Activated naive CD8-positive, alpha-beta T cell treated with anti-CD3 and anti-CD28 coated beads, Interleukin-2, amount 50 U/mL, for 24 hours (primary cell): ENCODE measurements at regions not wholly inside any gene's neighbourhood (a gene's known extent, or its start where the extent isn't known, plus 50 kb on each side); places are given as distances from the start of the nearest gene placed in this dataset.
"Not testable (repeated sequence)": the region's sequence is repeated elsewhere in the genome, so short reads cannot be mapped to it uniquely, and the experiment has no call there.

Experiments used
- ATAC-seq: fragments of 150-1000 bp; cut with Tn5 transposase; one replicate; pipeline ENCODE4 v1.10.0; 2021
- DNase-seq: peaks from one replicate; pipeline ENCODE4 v3.0.0; 2021
- H3K27ac Mint-ChIP-seq: one replicate; pipeline ENCODE4 v1.8.0; 2021; ENCODE audit warnings: mild to moderate bottlenecking, mixed read lengths
- H3K27me3 Mint-ChIP-seq: one replicate; pipeline ENCODE4 v1.8.0; 2021; ENCODE audit warnings: mixed read lengths
- H3K36me3 Mint-ChIP-seq: one replicate; pipeline ENCODE4 v1.8.0; 2021; ENCODE audit warnings: low read depth, mixed read lengths
- H3K4me1 Mint-ChIP-seq: one replicate; pipeline ENCODE4 v1.8.0; 2021; ENCODE audit warnings: mixed read lengths
- H3K4me3 Mint-ChIP-seq: one replicate; pipeline ENCODE4 v1.8.0; 2021; ENCODE audit warnings: mild to moderate bottlenecking, moderate library complexity, mixed read lengths
- H3K9me3 Mint-ChIP-seq: one replicate; pipeline ENCODE4 v1.8.0; 2021; ENCODE audit warnings: mixed read lengths

DNA sequence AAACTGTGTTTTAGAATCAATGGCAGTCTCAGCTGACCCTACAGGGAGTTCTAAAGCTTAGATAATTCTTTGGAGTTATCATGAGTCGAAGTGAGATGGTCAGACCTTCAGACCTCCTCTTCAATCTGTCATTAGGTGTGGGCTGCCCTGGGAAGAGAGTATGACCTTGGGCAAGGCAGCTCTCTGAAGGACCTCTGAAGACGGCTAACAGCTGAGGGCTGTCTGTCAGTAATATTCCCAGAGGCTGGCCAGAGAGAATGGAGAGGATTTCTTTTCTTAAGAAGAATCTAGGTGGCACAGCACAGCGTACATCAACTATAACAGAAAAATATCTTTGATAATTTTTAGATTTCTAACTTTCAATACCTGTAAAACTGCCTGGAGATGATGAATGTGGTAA, 379.4 kb downstream of the ZNF674 start:
- Mint-ChIP-seq H3K36me3 (no peaks in the 10 kb centered on the region), H3K27ac (no peak overlapping the region), H3K4me3 (no peak overlapping the region), H3K27me3 (peaks cover 4% of the 10 kb centered on the region), H3K4me1 (peaks cover 5% of the 10 kb centered on the region), H3K9me3 (no peaks in the 10 kb centered on the region)
- ATAC-seq: no peak
- DNase-seq: no peak

DNA sequence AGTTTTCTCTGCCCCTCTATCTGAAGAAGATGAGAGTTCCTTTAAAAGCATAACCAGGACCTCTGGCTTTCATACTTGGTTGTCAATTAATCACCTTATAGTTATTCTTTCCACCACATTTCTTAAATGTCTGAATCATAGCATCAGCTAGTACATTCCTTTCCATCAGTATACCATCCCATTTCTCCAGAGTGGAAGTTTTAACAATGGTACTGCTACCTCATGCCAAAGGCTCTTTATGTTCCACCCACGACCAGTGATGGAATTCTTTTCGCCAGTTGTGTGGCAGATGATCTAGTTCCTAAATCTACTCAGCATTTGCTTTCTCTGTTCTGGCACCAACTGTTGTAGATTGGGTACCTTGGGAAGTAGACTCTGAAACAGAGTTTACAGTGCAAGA, 379.8 kb downstream of the ZNF674 start:
- ATAC-seq (no peak), DNase-seq (no peak)
- Mint-ChIP-seq H3K36me3 (no peaks in the 10 kb centered on the region), H3K27me3 (peaks cover 4% of the 10 kb centered on the region), H3K27ac (no peak overlapping the region), H3K4me1 (peaks cover 5% of the 10 kb centered on the region), H3K9me3 (no peaks in the 10 kb centered on the region), H3K4me3 (no peak overlapping the region)

DNA sequence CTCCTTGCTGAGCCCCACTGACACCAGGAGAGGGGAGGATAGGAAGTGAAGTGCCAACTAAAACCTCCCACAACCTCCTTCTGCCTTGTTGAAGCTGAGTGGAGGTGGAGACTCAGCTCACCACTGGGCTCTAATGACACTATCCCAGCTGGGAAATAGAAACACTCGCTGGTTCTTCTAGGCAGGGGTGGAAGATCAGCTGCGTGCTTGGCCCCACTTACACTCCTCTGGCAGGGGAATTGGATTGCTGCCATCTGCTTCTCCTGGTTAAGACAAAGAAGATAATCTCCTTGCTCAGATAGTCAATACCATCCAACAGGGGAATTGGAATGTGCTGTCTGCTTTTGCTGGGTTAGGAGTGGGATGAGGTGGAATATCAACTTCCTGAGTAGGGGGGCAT, 392.5 kb downstream of the ZNF674 start:
- Mint-ChIP-seq H3K36me3 (no peaks in the 10 kb centered on the region), H3K27me3 (no peaks in the 10 kb centered on the region), H3K9me3 (peaks cover 7% of the 10 kb centered on the region), H3K4me1 (no peaks in the 10 kb centered on the region), H3K27ac (no peak overlapping the region), H3K4me3 (no peak overlapping the region)
- DNase-seq (no peak), ATAC-seq (no peak)

DNA sequence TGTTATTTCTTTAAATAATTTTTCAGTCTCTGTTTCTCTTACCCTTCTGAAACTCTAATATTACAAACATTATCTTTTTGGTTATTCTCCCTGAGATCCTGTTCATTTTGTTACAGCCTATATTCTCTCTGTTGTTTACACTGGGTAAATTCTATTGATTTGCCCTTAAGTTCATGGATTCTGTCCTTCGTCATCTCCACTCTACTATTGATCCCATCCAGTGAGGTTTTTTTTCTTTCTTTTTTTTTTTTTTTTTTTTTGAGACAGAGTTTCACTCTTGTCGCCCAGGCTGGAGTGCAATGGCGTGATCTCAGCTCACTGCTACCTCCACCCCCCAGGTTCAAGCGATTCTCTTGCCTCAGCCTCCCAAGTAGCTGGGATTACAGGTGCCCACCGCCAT, 393.9 kb downstream of the ZNF674 start:
- H3K27me3 Mint-ChIP-seq, H3K4me3 Mint-ChIP-seq, H3K4me1 Mint-ChIP-seq, DNase-seq, ATAC-seq, H3K9me3 Mint-ChIP-seq, H3K27ac Mint-ChIP-seq, H3K36me3 Mint-ChIP-seq: not testable (repeated sequence)

DNA sequence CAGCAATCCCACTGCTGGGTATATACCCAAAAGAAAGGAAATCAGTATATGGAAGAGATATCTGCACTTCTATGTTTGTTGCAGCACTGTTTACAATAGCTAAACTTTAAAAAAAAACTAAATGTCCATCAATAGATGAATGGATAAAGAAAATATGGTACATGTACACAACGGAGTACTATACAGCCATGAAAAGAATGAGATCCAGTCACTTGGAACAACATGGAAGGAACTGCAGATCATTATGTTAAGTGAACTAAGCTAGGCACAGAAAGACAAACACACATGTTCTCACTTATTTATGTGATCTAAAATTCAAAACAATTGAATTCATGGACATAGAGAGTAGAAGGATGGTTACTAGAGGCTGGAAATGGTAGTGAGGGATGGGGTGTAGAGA, 400.7 kb downstream of the ZNF674 start:
- DNase-seq (no peak), ATAC-seq (no peak)
- Mint-ChIP-seq H3K36me3 (no peaks in the 10 kb centered on the region), H3K27ac (no peak overlapping the region), H3K9me3 (peaks cover 9% of the 10 kb centered on the region), H3K27me3 (no peaks in the 10 kb centered on the region), H3K4me3 (no peak overlapping the region), H3K4me1 (peaks cover 12% of the 10 kb centered on the region)

DNA sequence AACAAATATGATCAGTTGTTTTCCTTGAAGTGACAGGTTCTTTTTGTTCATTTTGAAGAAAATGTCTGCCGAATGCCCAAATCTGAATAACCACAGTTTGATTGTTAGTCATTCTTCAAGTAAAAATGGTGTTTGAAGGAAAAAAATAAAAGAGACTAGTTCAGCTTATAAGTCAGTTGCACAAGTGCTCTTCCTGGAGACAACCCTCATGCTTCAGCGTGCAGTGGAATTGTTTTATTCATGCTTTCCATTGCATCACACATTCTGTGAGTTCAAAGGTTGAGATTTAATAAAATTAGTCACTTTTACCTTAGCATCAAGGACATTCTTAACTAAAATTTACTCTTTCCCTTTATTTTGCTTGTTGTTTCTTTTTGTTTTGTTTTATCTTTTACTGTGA, 404.9 kb downstream of the ZNF674 start:
- no peak for ATAC-seq
- no peaks in the 10 kb centered on the region for H3K27me3 Mint-ChIP-seq
- H3K4me1 Mint-ChIP-seq: peaks cover 16% of the 10 kb centered on the region
- H3K4me3 Mint-ChIP-seq: no peak overlapping the region
- peak overlapping the region; percentile 22 for H3K27ac Mint-ChIP-seq
- peaks cover 9% of the 10 kb centered on the region for H3K9me3 Mint-ChIP-seq
- no peak for DNase-seq
- no peaks in the 10 kb centered on the region for H3K36me3 Mint-ChIP-seq

DNA sequence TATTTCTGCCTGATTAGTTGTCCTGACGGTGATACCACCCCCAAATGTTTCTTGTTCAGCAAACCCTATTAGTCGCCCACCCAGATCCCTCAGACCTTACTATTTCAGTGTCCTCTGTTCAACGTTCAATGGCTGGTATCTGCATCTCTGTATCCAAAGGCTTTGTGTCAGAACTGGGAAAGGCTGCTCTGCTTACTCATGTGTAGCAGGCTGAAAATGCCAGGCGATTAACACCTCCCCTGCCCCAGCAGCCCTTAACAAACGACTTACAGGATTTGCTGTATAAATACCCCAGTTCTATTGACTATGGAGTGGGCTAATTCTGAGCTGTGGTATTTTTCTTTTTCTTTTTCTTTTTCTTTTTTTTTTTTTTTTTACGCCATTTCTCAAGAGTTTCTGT, 415.0 kb downstream of the ZNF674 start:
- H3K27me3 Mint-ChIP-seq: no peaks in the 10 kb centered on the region
- H3K9me3 Mint-ChIP-seq: no peaks in the 10 kb centered on the region
- ATAC-seq: no peak
- H3K36me3 Mint-ChIP-seq: no peaks in the 10 kb centered on the region
- H3K4me1 Mint-ChIP-seq: peaks cover 7% of the 10 kb centered on the region
- H3K4me3 Mint-ChIP-seq: no peak overlapping the region
- H3K27ac Mint-ChIP-seq: no peak overlapping the region
- DNase-seq: no peak

DNA sequence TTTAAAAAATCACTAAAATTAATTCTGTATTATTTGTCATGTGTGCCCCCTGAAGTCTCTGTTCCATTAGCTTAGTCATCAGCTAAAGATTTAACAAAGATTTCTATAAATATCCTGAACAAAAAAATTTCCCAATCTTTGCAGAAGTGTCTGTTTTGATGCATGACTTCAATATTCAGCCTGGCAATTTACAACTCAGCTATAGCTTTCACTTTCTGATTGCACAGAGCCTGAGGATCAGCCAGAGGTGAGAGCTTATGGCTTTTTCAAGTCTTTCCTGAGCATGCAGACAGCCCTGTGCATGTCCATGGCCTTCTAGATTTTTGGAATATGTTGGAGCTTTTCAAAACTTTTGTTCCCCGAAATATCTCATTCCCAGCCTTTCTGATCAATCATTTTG, 420.1 kb downstream of the ZNF674 start:
- DNase-seq: no peak
- H3K27me3 Mint-ChIP-seq: no peaks in the 10 kb centered on the region
- H3K36me3 Mint-ChIP-seq: no peaks in the 10 kb centered on the region

DNA sequence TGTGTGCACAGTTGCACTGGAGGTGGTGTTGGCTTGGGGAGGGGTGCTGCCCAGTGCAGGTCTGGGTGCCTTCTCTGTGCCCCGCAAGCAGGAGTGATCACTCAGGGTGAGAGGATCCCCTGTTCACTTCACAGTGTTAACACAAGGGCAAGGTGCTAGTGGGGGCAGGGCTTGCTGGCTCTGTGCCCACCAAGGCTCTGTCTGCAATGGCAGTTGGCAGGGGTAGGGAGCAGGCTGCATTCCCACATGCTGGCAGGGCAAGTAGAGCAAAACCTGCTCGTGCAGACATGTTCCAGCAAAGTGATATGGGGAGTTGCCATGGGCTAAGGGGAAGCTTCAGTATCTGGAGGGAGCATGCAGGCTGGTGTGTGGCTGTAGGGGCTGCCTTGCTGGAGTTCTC, 428.0 kb downstream of the ZNF674 start:
- Mint-ChIP-seq H3K27ac (no peak overlapping the region), H3K4me3 (no peak overlapping the region), H3K36me3 (no peaks in the 10 kb centered on the region), H3K27me3 (peaks cover 1% of the 10 kb centered on the region), H3K4me1 (no peaks in the 10 kb centered on the region), H3K9me3 (no peaks in the 10 kb centered on the region)
- DNase-seq (no peak), ATAC-seq (no peak)

More for the DNA sequence above, 420.1 kb downstream of the ZNF674 start:
- no peak overlapping the region for H3K4me3 Mint-ChIP-seq
- H3K4me1 Mint-ChIP-seq: peaks cover 9% of the 10 kb centered on the region
- H3K9me3 Mint-ChIP-seq: no peaks in the 10 kb centered on the region
- H3K27ac Mint-ChIP-seq: no peak overlapping the region
- ATAC-seq: no peak

DNA sequence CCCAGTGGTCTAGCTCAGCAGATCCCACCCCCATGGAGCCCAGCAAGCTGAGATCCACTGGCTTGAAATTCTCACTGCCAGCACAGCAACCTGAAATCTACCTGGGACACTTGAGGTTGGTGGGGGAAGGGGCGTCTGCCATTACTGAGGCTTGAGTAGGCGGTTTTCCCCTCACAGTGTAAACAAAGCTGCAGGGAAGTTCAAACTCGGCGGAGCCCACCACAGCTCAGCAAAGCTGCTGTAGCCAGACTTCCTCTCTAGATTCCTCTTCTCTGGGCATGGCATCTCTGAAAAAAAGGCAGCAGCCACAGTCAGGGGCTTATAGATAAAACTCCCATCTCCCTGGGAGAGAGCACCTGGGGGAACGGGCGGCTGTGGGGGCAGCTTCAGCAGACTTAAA, 457.9 kb downstream of the ZNF674 start:
- not testable (repeated sequence) for H3K27me3 Mint-ChIP-seq, H3K9me3 Mint-ChIP-seq, H3K36me3 Mint-ChIP-seq, H3K27ac Mint-ChIP-seq, DNase-seq, H3K4me1 Mint-ChIP-seq, ATAC-seq, H3K4me3 Mint-ChIP-seq

DNA sequence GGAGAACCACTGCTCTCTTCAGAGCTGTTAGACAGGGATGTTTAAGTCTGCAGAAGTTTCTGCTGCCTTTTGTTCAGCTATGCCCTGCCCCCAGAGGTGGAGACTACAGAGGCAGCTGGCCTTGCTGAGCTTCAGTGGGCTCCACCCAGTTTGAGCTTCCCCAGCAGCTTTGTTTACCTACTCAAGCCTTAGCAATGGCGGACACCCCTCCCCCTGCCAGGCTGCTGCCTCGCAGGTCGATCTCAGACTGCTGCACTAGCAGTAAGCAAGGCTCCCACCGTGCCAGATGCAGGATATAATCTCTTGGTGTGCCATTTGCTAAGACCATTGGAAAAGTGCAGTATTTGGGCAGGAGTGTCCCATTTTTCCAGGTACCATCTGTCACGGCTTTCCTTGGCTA, 465.1 kb downstream of the ZNF674 start:
- not testable (repeated sequence) for H3K27ac Mint-ChIP-seq, ATAC-seq, H3K4me1 Mint-ChIP-seq, H3K9me3 Mint-ChIP-seq, H3K36me3 Mint-ChIP-seq, H3K27me3 Mint-ChIP-seq, DNase-seq, H3K4me3 Mint-ChIP-seq

DNA sequence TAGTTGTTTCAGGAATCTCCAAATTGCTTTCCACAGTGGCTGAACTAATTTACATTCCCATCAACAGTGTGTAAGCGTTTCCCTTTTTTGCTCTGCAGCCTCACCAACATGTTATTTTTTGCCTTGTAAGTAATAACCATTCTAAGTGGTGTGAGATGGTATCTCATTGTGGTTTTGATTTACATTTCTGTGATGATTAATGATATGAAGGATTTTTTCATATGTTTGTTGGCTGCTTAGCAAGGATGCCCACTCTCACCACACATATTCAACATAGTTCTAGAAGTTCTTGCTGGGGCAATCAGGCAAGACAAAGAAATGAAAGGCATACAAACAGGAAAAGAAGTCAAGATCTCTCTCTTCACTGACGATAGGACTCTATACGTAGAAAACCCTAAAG, 472.4 kb downstream of the ZNF674 start:
- no peaks in the 10 kb centered on the region for H3K9me3 Mint-ChIP-seq
- ATAC-seq: no peak
- H3K27me3 Mint-ChIP-seq: no peaks in the 10 kb centered on the region
- no peak for DNase-seq
- no peak overlapping the region for H3K4me3 Mint-ChIP-seq
- no peaks in the 10 kb centered on the region for H3K36me3 Mint-ChIP-seq
- no peaks in the 10 kb centered on the region for H3K4me1 Mint-ChIP-seq
- no peak overlapping the region for H3K27ac Mint-ChIP-seq

DNA sequence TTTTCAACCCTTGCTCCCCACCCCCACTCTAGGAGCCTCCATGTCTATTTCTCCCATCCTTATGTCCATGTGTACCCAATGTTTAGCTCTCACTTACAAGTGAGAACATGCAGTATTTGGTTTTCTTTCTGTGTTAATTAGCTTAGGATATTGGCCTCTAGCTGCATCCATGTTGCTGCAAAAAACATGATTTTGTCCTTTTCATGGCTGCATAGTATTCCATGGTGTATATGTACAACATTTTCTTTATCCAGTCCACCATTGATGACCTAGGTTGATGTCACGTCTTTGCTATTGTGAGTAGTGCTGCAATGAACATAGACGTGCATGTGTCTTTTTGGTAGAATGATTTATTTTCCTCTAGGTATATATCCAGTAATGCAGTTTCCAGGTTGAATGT, 472.8 kb downstream of the ZNF674 start:
- H3K36me3 Mint-ChIP-seq: no peaks in the 10 kb centered on the region
- no peak overlapping the region for H3K4me3 Mint-ChIP-seq
- H3K27ac Mint-ChIP-seq: no peak overlapping the region
- no peaks in the 10 kb centered on the region for H3K4me1 Mint-ChIP-seq
- H3K9me3 Mint-ChIP-seq: no peaks in the 10 kb centered on the region
- no peak for DNase-seq
- no peak for ATAC-seq
- no peaks in the 10 kb centered on the region for H3K27me3 Mint-ChIP-seq

DNA sequence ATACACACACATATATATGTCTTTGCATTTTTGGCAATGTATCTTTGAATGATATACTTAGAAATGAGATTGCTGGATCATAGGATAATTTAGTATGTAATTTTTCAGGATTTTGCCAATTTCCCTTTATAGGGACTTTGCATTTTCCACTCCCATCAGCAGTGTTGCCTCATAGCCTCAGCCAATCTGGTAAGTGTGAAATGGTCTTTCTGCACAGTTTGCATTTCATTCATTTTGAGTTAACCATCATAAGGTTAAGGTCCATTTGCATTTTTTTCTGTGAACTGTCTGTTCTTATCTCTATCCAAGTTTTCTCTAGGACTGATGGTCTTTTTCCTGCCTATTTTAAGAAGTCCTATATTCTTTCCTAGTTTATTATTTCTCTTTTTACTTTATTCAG, 474.8 kb downstream of the ZNF674 start:
- DNase-seq (no peak), ATAC-seq (no peak)
- H3K4me3 Mint-ChIP-seq: no peak overlapping the region
- no peak overlapping the region for H3K27ac Mint-ChIP-seq
- no peaks in the 10 kb centered on the region for H3K9me3 Mint-ChIP-seq
- no peaks in the 10 kb centered on the region for H3K4me1 Mint-ChIP-seq
- no peaks in the 10 kb centered on the region for H3K27me3 Mint-ChIP-seq
- H3K36me3 Mint-ChIP-seq: no peaks in the 10 kb centered on the region

DNA sequence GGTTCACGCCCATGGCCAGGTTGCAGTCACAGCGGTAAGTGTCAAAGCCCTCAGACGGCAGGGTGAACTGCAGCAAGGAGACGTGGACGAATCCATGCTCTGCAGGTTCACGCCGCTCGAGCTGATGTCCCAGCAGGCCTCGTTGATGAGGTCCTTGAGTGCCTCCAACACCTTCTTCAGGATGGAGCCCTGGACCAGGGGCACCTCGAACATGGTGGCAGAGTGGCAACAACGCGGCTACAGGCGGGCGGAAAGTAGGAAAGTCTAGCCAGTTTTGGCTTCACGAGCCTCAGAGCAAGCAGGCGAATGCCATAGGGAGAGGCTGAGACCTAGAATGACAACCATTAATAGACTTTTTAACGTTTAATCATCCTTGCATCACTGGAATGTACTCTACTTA, 485.9 kb downstream of the ZNF674 start:
- H3K9me3 Mint-ChIP-seq: no peaks in the 10 kb centered on the region
- H3K27ac Mint-ChIP-seq: no peak overlapping the region

DNA sequence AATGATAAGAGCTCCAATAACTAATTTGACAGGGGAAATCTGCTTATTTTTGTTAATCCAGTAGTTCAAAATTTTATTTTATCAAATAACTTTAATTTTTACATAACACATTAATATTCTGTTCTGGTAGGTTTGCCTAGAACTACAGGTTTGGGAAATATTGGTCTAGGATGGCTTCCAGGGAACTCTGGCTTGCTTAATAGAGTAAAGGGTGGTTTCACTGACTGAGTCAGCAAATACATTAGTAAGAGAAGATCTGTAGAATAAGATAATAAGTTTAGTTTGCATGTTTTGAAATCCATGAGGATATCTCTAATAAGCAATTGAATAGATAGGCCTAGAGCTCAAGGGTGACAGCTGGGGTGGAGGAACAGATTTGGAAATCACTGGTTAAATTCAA, 500.7 kb downstream of the ZNF674 start:
- ATAC-seq (no peak), DNase-seq (no peak)
- no peak overlapping the region for H3K27ac Mint-ChIP-seq
- H3K4me3 Mint-ChIP-seq: no peak overlapping the region
- no peaks in the 10 kb centered on the region for H3K4me1 Mint-ChIP-seq
- no peaks in the 10 kb centered on the region for H3K36me3 Mint-ChIP-seq
- peaks cover 18% of the 10 kb centered on the region for H3K9me3 Mint-ChIP-seq
- H3K27me3 Mint-ChIP-seq: peaks cover 2% of the 10 kb centered on the region

More for the DNA sequence above, 485.9 kb downstream of the ZNF674 start:
- no peaks in the 10 kb centered on the region for H3K4me1 Mint-ChIP-seq
- DNase-seq (no peak), ATAC-seq (no peak)
- H3K36me3 Mint-ChIP-seq: no peaks in the 10 kb centered on the region
- no peak overlapping the region for H3K4me3 Mint-ChIP-seq
- no peaks in the 10 kb centered on the region for H3K27me3 Mint-ChIP-seq
